GM19025 (cell line): ENCODE measurements at regions not wholly inside any gene's neighbourhood (a gene's known extent, or its start where the extent isn't known, plus 50 kb on each side); places are given as distances from the start of the nearest gene placed in this dataset.

ENCODE experiments used
- ATAC-seq: cut with Tn5 transposase; IDR thresholded peaks from one replicate; pipeline ENCODE4 v1.9.1; 2021; ENCODE audit warnings: mild to moderate bottlenecking, low read depth, moderate library complexity; ENCODE audit not compliant: unreplicated experiment

DNA sequence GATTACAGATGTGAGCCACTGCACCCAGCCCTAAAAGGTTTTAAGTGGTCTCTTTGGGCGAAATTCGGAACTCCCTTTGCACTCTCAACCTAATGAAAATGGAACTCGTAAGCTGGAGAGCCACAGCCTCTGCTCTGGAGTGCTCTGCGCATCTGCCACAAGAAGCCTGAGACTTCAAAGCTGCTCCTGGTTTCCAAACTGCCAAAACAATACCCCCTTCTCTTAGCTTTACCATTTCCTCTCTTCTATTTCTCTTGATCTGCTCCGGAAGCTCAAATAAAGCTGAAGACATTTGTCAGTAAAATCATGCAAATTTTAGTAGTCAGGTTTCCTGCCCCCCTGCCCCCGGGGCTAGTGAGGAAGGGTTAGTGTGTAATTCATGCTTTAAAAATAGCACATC is 312.7 kb downstream of the MFSD1 start:
- no peak for ATAC-seq

GRCh38 chr3:159123877-159124276 is 322.0 kb downstream of the MFSD1 start:
- no peak for ATAC-seq

DNA sequence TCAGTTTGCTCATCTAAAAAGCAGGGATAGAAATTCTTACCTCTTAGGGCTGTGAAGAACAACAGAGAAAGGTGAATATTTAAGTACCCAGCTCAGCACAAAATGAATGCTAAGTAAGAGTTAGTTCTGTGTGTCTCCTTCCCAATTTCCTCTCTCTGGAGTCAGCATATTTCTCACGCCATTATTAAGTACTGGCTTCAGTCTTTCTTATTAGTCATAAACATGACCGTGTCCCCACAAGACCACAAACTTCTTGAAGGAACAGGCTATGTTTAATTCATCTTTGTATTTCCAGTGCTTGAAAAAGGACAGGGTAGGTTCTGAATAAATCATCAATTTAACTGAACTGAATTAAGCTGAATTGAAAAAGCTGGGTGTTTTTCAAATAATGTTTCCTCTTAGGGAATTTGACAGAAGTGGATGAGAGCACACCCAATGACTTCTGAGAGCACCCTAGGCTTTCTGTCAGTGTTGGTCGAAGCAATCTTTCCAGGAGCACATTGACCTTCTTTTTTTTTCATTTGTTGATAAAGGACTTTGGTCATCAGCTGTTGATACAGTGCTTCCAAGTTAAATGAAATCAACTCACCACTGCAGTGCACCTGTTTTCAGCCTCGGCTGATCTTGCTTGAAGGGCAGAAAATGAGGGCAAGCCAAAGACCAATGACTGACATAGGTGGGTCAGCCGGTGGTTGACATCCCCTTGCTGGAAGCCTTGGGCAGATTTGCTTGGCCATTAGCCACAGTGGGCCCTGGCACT is 324.6 kb downstream of the MFSD1 start:
- no peak for ATAC-seq

- no peak for ATAC-seq
Observed at GRCh38 chr3:159127021-159127392, 325.2 kb downstream of the MFSD1 start.

- no peak for ATAC-seq
Observed at GRCh38 chr3:159128628-159129027, 326.8 kb downstream of the MFSD1 start.

DNA sequence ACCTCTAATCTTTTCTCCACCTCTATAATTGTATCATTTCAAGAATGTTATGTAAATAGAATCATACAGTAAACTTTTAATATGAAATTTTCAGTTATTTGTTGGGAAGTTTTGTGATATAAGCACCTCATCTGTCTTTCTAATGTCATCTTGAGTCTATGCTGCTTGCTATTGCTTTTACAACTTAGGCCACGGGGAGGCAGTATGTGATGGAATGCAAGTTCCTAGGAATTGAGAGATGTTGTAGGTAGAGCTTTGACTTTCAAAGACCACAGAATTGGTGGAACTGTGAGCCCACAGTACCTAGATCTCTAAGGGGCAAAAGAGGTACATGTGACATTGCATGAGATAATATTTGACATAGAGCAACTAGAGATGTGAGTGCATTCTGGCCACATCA is 328.3 kb downstream of the MFSD1 start:
- ATAC-seq: no peak

- ATAC-seq: no peak
Observed at GRCh38 chr3:159131376-159131775, 329.5 kb downstream of the MFSD1 start.

- no peak for ATAC-seq
Observed at GRCh38 chr3:159137949-159138348, 336.1 kb downstream of the MFSD1 start.

GRCh38 chr3:159139326-159139725 is 337.5 kb downstream of the MFSD1 start:
- no peak for ATAC-seq

DNA sequence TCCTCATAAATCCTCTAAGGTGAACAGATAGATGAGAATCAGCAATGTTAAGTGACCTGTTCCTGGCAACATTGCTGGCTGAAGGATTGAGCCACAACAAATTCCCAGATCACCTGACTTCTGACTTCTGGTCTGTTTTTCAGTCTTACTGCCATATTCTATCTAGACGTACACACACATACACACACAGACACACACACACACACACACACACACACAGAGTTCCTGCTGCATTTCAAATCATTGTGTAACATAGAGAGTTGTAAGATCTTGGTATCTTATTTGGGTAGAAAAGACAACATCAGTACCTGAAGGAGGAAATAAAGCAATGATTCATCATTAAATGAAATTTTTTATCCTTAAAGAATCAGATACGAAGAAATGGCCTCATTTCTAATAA is 342.6 kb downstream of the MFSD1 start:
- ATAC-seq: no peak

- ATAC-seq: no peak
Observed at GRCh38 chr3:159144891-159145290, 343.0 kb downstream of the MFSD1 start.

GRCh38 chr3:159146392-159146791 is 344.5 kb downstream of the MFSD1 start:
- no peak for ATAC-seq

GRCh38 chr3:159146856-159147435 is 345.1 kb downstream of the MFSD1 start:
- ATAC-seq: no peak

DNA sequence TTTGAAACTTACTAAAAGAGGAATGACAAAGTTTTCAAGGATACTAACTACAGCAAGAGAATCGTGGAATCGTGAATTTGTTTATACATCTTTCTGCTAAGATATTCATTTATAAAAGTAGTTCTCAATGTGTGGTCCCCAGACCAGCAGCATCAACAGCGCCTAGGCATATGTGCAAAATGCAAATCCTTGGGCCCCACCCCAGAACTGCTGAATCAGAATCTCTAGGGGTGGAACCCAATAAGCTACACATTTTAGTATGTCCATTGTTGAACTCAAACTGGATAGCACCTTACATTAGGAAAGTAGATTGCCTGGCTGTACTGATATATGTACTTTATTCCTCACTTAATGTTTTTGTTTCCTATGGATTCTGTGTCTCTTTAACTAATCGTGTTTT is 346.0 kb downstream of the MFSD1 start:
- no peak for ATAC-seq

DNA sequence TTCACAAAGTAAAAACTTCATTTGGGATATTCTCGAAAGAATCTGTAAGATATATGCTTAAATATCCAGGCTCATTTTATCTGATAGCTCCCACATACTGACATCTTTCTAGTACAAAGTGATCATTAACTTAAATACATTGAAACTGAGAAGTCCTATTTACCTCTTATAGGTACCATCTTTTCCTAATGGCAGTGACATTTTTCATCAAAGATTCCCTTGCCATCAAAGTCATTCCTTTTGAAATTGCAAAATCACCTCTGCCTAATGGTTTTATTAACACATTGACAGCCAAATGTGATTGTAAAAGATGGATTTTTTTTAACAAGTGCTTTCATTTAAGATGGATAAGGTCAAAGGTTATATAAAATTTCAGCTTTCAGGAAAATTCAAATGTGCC is 346.6 kb downstream of the MFSD1 start:
- no peak for ATAC-seq

- ATAC-seq: no peak
Observed at GRCh38 chr3:159149131-159149530, 347.3 kb downstream of the MFSD1 start.

- ATAC-seq: no peak
Observed at GRCh38 chr3:159149633-159150032, 347.8 kb downstream of the MFSD1 start.

DNA sequence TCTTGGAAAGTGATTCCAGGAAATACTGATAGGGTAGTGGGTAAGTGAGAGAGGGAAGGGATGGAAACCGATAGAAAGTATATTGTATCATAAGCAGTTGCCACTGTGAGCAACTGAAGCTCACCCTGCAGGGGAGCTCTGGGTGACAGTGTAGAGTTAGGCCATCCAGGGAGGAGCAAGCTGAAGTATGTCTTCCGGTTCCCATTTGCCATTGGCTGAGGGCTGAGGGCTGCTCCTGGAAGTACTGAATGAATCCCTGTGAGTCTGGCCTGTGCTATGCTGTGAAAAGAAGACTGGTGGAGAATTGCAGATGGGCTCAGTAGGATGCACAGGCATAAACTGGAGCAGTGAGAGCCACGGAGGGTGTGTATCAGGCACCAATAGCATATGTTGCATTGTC is 348.3 kb downstream of the MFSD1 start:
- no peak for ATAC-seq

GRCh38 chr3:159151130-159151529 is 349.3 kb downstream of the MFSD1 start:
- ATAC-seq: no peak

DNA sequence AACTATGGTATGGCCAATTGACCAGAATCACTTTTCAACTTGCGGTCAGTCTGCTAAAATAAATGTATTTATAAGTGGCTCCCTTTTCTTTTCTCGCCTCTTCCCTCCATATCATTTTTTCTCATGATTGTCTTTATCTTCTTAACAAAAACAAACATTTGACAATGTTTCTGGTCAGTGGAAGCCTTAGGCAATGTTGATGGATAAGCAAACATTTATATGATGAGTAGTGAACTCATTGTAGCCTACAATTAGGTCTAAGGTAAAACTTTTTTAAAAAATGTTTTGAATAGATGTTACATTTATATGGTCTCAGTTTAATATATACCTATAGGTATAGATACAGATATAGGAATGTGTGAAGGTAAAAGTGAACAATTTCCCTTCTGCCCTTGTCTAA is 355.4 kb downstream of the MFSD1 start:
- ATAC-seq: no peak

DNA sequence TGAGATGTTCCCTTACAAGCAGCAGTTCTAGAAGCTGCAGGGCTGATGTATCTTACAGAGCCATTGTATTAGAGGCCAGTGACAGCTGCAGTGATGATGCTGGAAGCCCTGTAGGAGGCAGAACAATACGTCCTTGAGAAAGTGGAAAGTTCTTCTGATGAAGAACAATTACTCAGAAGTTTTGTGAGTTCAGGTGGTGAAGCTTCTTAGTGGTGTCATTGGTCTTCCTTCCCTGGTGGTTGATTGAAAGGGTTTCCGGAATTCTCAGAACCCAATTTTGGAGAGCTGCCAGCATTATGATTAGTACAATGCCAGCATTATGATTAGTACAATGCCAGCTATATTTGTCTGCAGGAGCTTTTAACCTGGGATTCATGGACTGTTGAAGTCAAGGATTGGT is 356.4 kb downstream of the MFSD1 start:
- no peak for ATAC-seq

DNA sequence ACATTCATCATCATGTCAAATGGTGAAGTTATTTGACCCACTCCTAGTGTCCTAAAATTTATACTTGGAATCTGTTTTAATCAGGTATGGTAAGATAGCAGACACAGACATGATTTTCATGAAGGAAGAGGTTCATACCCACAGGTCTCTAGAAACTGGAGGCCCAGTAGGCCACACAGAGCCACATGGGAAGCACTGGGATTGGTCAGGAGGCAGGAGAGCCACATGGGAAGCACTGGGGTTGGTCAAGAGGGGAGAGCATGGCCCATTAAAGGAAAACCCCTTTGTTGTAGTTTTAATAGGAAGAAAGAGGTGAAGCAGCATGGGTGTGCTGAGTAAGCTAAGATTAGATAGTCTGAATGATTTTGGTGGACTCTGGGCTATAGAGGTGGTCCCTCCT is 356.9 kb downstream of the MFSD1 start:
- ATAC-seq: no peak

GRCh38 chr3:159159546-159159945 is 357.7 kb downstream of the MFSD1 start:
- ATAC-seq: no peak
